Natural killer cell (primary cell): ENCODE measurements at regions not wholly inside any gene's neighbourhood (a gene's known extent, or its start where the extent isn't known, plus 50 kb on each side); places are given as distances from the start of the nearest gene placed in this dataset.

Source experiments
- ATAC-seq, 3 donors: fragments of 150-1000 bp in 2 of 3; fragments of 200-7000 bp in 1 of 3; cut with Tn5 transposase; 1 replicate in 1 of 3; 2 replicates in 2 of 3; pipeline ENCODE4 v1.10.0; 2021; ENCODE audit warnings: mild to moderate bottlenecking in 2 of 3, moderate library complexity in 2 of 3
- DNase-seq, 2 donors: peaks; one replicate each; pipeline versions ENCODE4 v3.0.0 to v3.0.0-alpha.2; 2013 to 2021; ENCODE audit warnings: mixed read lengths in 1 of 2
- H3K27ac ChIP-seq: one replicate; pipeline ENCODE4 v1.5.1; 2013; ENCODE audit warnings: mild to moderate bottlenecking, low read length
- H3K27me3 ChIP-seq: one replicate; pipeline ENCODE4 v1.6.1; 2013; ENCODE audit warnings: low read length; ENCODE audit not compliant: control insufficient read depth, insufficient read depth
- H3K36me3 ChIP-seq: one replicate; pipeline ENCODE4 v1.6.1; 2013; ENCODE audit warnings: low read length; ENCODE audit not compliant: control insufficient read depth, insufficient read depth
- H3K4me1 ChIP-seq: one replicate; pipeline ENCODE4 v1.6.1; 2013; ENCODE audit warnings: low read length; ENCODE audit not compliant: control insufficient read depth, insufficient read depth
- H3K4me3 ChIP-seq: one replicate; pipeline ENCODE4 v1.5.1; 2013; ENCODE audit warnings: low read length
- H3K9me3 ChIP-seq: one replicate; pipeline ENCODE4 v1.6.1; 2013; ENCODE audit warnings: low read length; ENCODE audit not compliant: control insufficient read depth, insufficient read depth
- H3K27ac Mint-ChIP-seq, 2 donors: one replicate each; pipeline ENCODE4 v1.8.0; 2022; ENCODE audit warnings: mild to moderate bottlenecking in 2 of 2, mixed read lengths in 2 of 2, moderate library complexity in 1 of 2
- H3K27me3 Mint-ChIP-seq, 2 donors: one replicate each; pipeline ENCODE4 v1.8.0; 2022; ENCODE audit warnings: low read depth in 2 of 2, mixed read lengths in 2 of 2
- H3K36me3 Mint-ChIP-seq: one replicate; pipeline ENCODE4 v1.8.0; 2022; ENCODE audit warnings: mixed read lengths
- H3K4me1 Mint-ChIP-seq, 2 donors: one replicate each; pipeline ENCODE4 v1.8.0; 2022; ENCODE audit warnings: mixed read lengths in 2 of 2
- H3K4me3 Mint-ChIP-seq: one replicate; pipeline ENCODE4 v1.8.0; 2022; ENCODE audit warnings: mild to moderate bottlenecking, moderate library complexity, mixed read lengths
- H3K9me3 Mint-ChIP-seq, 2 donors: one replicate each; pipeline ENCODE4 v1.8.0; 2022; ENCODE audit warnings: mixed read lengths in 2 of 2
- WGBS: methylation state at CpG from one replicate; pipeline ENCODE4 v1.1.7; 2013; ENCODE audit warnings: missing lambda C conversion rate; ENCODE audit not compliant: insufficient coverage; 5-methylcytosine and 5-hydroxymethylcytosine counted together
- intact Hi-C: fragments of 100-400 bp; cut with micrococcal nuclease; formaldehyde crosslinking; loops from one replicate; pipeline ENCODE4 v1.14.2; 2022
- TF ChIP-seq, protein P1 (sequence below): fragments of 200-600 bp; IDR thresholded peaks from one replicate; pipeline ENCODE4 v1.8.0; 2022; ENCODE audit warnings: antibody characterized with exemption

DNA sequence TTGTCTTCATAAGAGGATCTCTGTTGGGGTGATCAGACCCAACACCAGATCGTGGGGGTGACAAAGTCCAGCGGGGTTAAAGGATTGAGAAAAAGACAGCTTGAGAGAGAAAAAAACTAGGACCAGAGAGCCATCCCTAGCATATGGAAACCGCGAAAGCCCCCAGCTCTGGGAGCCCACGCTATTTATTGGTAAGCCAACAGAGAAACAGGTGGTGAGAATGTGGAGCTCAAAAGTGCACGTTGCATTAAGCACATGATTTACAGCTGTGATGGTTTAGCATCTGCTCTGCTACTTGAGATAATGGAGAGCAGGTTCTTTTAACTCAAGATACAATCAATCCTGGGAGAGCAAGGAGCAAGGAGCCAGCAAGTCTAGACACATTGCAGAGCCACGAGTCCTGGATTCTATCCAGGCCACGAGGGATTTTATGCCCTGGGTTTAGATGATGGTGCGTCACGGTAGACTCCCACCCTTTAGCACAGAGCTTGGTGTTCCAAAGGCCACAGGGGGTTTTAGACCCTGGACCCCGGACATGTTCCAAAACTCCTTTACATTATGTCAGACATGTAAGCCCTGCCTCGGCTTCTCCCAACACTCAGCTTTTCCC lies 755.2 kb upstream of the SORCS1 start:
- intact Hi-C loops = no loop called here
- H3K9me3 ChIP-seq = peaks cover 15% of the 10 kb centered on the region
- Mint-ChIP-seq H3K4me3 (no peak overlapping the region), H3K4me1 (no peaks in the 10 kb centered on the region), H3K9me3 (peaks cover 21% of the 10 kb centered on the region in 2 donors), H3K27ac (no peak overlapping the region), H3K36me3 (peaks cover 8% of the 10 kb centered on the region), H3K27me3 (peaks cover 0 to 9% of the 10 kb centered on the region in 2 donors)
- ATAC-seq = no peak
- no peak overlapping the region for H3K27ac ChIP-seq
- no peaks in the 10 kb centered on the region for H3K4me1 ChIP-seq
- peaks cover 4% of the 10 kb centered on the region for H3K27me3 ChIP-seq
- TF ChIP-seq, protein P1, sequence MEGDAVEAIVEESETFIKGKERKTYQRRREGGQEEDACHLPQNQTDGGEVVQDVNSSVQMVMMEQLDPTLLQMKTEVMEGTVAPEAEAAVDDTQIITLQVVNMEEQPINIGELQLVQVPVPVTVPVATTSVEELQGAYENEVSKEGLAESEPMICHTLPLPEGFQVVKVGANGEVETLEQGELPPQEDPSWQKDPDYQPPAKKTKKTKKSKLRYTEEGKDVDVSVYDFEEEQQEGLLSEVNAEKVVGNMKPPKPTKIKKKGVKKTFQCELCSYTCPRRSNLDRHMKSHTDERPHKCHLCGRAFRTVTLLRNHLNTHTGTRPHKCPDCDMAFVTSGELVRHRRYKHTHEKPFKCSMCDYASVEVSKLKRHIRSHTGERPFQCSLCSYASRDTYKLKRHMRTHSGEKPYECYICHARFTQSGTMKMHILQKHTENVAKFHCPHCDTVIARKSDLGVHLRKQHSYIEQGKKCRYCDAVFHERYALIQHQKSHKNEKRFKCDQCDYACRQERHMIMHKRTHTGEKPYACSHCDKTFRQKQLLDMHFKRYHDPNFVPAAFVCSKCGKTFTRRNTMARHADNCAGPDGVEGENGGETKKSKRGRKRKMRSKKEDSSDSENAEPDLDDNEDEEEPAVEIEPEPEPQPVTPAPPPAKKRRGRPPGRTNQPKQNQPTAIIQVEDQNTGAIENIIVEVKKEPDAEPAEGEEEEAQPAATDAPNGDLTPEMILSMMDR = no peak
- no peak overlapping the region for H3K4me3 ChIP-seq
- no peaks in the 10 kb centered on the region for H3K36me3 ChIP-seq
- 88% methylated on average over 12 of the region's 12 CpGs for WGBS
- DNase-seq = no peak

DNA sequence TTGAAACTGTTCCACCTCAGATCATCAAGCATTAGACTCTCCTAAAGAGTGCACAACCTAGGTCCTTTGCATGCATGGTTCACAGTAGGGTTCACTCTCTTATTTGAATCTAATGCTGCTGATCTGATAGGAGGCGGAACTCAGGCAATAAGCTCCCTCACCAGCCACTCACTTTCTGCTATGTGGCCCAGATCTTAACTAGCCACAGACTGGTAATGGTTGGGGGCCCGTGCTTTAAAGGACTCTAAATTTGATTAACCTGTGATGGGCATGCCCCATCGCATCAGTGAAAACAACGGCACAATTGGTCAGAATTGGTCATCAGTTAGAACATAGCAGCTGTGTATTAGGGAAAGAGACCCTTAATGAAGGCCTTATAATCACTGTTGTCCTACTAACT lies 753.7 kb upstream of the SORCS1 start:
- peaks cover 4% of the 10 kb centered on the region for H3K27me3 ChIP-seq
- 92% methylated on average over 4 of the region's 4 CpGs for WGBS
- H3K4me1 ChIP-seq = no peaks in the 10 kb centered on the region
- H3K4me3 ChIP-seq = no peak overlapping the region
- intact Hi-C loops = no loop called here
- Mint-ChIP-seq H3K9me3 (peaks cover 17 to 20% of the 10 kb centered on the region in 2 donors), H3K4me3 (no peak overlapping the region), H3K4me1 (no peaks in the 10 kb centered on the region), H3K27me3 (peaks cover 3 to 9% of the 10 kb centered on the region in 2 donors), H3K27ac (no peak overlapping the region), H3K36me3 (peaks cover 8% of the 10 kb centered on the region)
- no peak for ATAC-seq
- DNase-seq = no peak
- TF ChIP-seq, protein P1 = no peak
- H3K27ac ChIP-seq = no peak overlapping the region
- H3K9me3 ChIP-seq = peaks cover 15% of the 10 kb centered on the region
- no peaks in the 10 kb centered on the region for H3K36me3 ChIP-seq

DNA sequence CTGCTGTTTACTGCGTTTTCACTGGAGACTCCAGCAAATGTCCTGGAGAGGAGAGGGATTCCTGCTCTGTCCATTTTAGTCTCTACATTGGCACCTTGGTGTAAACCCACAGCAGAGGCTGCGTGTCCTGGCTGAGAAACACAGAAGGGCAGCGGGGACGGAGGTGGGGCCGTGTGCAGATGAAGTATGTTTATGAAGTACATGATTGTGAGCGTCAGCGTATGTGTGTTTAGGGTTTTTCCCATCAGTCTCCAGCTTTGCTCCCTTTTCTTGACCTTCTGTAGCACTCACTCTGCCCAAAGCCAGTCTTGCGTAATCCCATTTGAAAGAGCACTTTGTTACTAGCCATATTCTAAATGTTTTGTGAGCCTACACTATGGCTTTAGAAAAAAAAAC lies 750.7 kb upstream of the SORCS1 start:
- Mint-ChIP-seq H3K27ac (no peak overlapping the region), H3K4me1 (no peaks in the 10 kb centered on the region), H3K9me3 (peaks cover 9 to 11% of the 10 kb centered on the region in 2 donors), H3K4me3 (no peak overlapping the region), H3K36me3 (peaks cover 8% of the 10 kb centered on the region), H3K27me3 (peaks cover 3 to 9% of the 10 kb centered on the region in 2 donors)
- Histone ChIP-seq H3K27me3 (peaks cover 4% of the 10 kb centered on the region), H3K36me3 (no peaks in the 10 kb centered on the region), H3K9me3 (peaks cover 7% of the 10 kb centered on the region), H3K4me1 (no peaks in the 10 kb centered on the region), H3K27ac (no peak overlapping the region), H3K4me3 (no peak overlapping the region)
- WGBS = 20% methylated on average over 8 of the region's 8 CpGs
- no peak for ATAC-seq
- intact Hi-C loops = no loop called here
- no peak for DNase-seq
- TF ChIP-seq, protein P1 = no peak
